ENCODE measurements at regions not wholly inside any gene's neighbourhood (a gene's known extent, or its start where the extent isn't known, plus 50 kb on each side); places are given as distances from the start of the nearest gene placed in this dataset.

- H3K4me1 Mint-ChIP-seq (ENCODE audit: low read depth): no peaks in the 10 kb centered on the region
- no peak overlapping the region for H3K4me3 Mint-ChIP-seq
- H3K27ac Mint-ChIP-seq: no peak overlapping the region
- peaks cover 2 to 5% of the 10 kb centered on the region in 2 donors for H3K9me3 Mint-ChIP-seq
- H3K27me3 Mint-ChIP-seq (ENCODE audit: low read depth): no peaks in the 10 kb centered on the region
- no peak for DNase-seq
- no peak for ATAC-seq (replicated peaks in 1 of 2)
- no peaks in the 10 kb centered on the region for H3K36me3 Mint-ChIP-seq (ENCODE audit: insufficient read depth in 2 of 2)
Measured at GRCh38 chr21:24272521-24272938, 1334.8 kb downstream of the MRPL39 start.

GRCh38 chr21:24265987-24266386, 1341.3 kb downstream of the MRPL39 start:
- H3K9me3 Mint-ChIP-seq: peaks cover 3 to 5% of the 10 kb centered on the region in 2 donors
- H3K27me3 Mint-ChIP-seq (ENCODE audit: low read depth): no peaks in the 10 kb centered on the region
- H3K4me3 Mint-ChIP-seq: no peak overlapping the region
- H3K4me1 Mint-ChIP-seq (ENCODE audit: low read depth): no peaks in the 10 kb centered on the region
- DNase-seq (no peak), ATAC-seq (replicated peaks in 1 of 2) (no peak)
- no peaks in the 10 kb centered on the region for H3K36me3 Mint-ChIP-seq (ENCODE audit: insufficient read depth in 2 of 2)
- H3K27ac Mint-ChIP-seq: no peak overlapping the region

- no peak for DNase-seq
- H3K27ac Mint-ChIP-seq: no peak overlapping the region
- no peaks in the 10 kb centered on the region for H3K4me1 Mint-ChIP-seq (ENCODE audit: low read depth)
- H3K27me3 Mint-ChIP-seq (ENCODE audit: low read depth): no peaks in the 10 kb centered on the region
- H3K9me3 Mint-ChIP-seq: peaks cover 5 to 7% of the 10 kb centered on the region in 2 donors
- H3K4me3 Mint-ChIP-seq: no peak overlapping the region
- H3K36me3 Mint-ChIP-seq (ENCODE audit: insufficient read depth in 2 of 2): no peaks in the 10 kb centered on the region
- no peak for ATAC-seq (replicated peaks in 1 of 2)
Measured at GRCh38 chr21:24260751-24261150, 1346.5 kb downstream of the MRPL39 start.

GRCh38 chr21:24259241-24259640, 1348.0 kb downstream of the MRPL39 start:
- Mint-ChIP-seq H3K27ac (no peak overlapping the region), H3K36me3 (ENCODE audit: insufficient read depth in 2 of 2) (no peaks in the 10 kb centered on the region), H3K4me1 (ENCODE audit: low read depth) (no peaks in the 10 kb centered on the region), H3K4me3 (no peak overlapping the region), H3K9me3 (peaks cover 5 to 8% of the 10 kb centered on the region in 2 donors), H3K27me3 (ENCODE audit: low read depth) (no peaks in the 10 kb centered on the region)
- DNase-seq (no peak), ATAC-seq (replicated peaks in 1 of 2) (no peak)

- peak in 1 of 2 donors; percentile 7 for DNase-seq
- Mint-ChIP-seq H3K9me3 (peaks cover 5 to 8% of the 10 kb centered on the region in 2 donors), H3K36me3 (ENCODE audit: insufficient read depth in 2 of 2) (no peaks in the 10 kb centered on the region), H3K27me3 (ENCODE audit: low read depth) (no peaks in the 10 kb centered on the region), H3K27ac (no peak overlapping the region), H3K4me1 (ENCODE audit: low read depth) (no peaks in the 10 kb centered on the region), H3K4me3 (no peak overlapping the region)
- peak; percentile 44 to 51 for ATAC-seq (replicated peaks in 1 of 2)
Measured at GRCh38 chr21:24255591-24255990, 1351.7 kb downstream of the MRPL39 start.

GRCh38 chr21:24225431-24225830, 1381.8 kb downstream of the MRPL39 start:
- Mint-ChIP-seq H3K27me3 (ENCODE audit: low read depth) (no peaks in the 10 kb centered on the region), H3K4me1 (ENCODE audit: low read depth) (no peaks in the 10 kb centered on the region), H3K4me3 (no peak overlapping the region), H3K27ac (no peak overlapping the region), H3K9me3 (peaks cover 2 to 3% of the 10 kb centered on the region in 2 donors), H3K36me3 (ENCODE audit: insufficient read depth in 2 of 2) (peaks cover 0 to 1% of the 10 kb centered on the region in 2 donors)
- DNase-seq (no peak), ATAC-seq (replicated peaks in 1 of 2) (no peak)

GRCh38 chr21:24224422-24224821, 1382.9 kb downstream of the MRPL39 start:
- Mint-ChIP-seq H3K27me3 (ENCODE audit: low read depth) (no peaks in the 10 kb centered on the region), H3K27ac (no peak overlapping the region), H3K9me3 (peaks cover 2 to 3% of the 10 kb centered on the region in 2 donors), H3K4me1 (ENCODE audit: low read depth) (no peaks in the 10 kb centered on the region), H3K36me3 (ENCODE audit: insufficient read depth in 2 of 2) (peaks cover 0 to 1% of the 10 kb centered on the region in 2 donors), H3K4me3 (no peak overlapping the region)
- no peak for DNase-seq
- ATAC-seq (replicated peaks in 1 of 2): no peak

GRCh38 chr21:24223624-24224023, 1383.7 kb downstream of the MRPL39 start:
- Mint-ChIP-seq H3K27ac (no peak overlapping the region), H3K36me3 (ENCODE audit: insufficient read depth in 2 of 2) (peaks cover 0 to 1% of the 10 kb centered on the region in 2 donors), H3K4me1 (ENCODE audit: low read depth) (no peaks in the 10 kb centered on the region), H3K27me3 (ENCODE audit: low read depth) (no peaks in the 10 kb centered on the region), H3K4me3 (no peak overlapping the region), H3K9me3 (peaks cover 2 to 3% of the 10 kb centered on the region in 2 donors)
- DNase-seq: no peak
- ATAC-seq (replicated peaks in 1 of 2): no peak

GRCh38 chr21:24222676-24223075, 1384.6 kb downstream of the MRPL39 start:
- ATAC-seq (replicated peaks in 1 of 2) (no peak), DNase-seq (no peak)
- Mint-ChIP-seq H3K36me3 (ENCODE audit: insufficient read depth in 2 of 2) (no peaks in the 10 kb centered on the region), H3K4me1 (ENCODE audit: low read depth) (no peaks in the 10 kb centered on the region), H3K27ac (no peak overlapping the region), H3K27me3 (ENCODE audit: low read depth) (no peaks in the 10 kb centered on the region), H3K4me3 (no peak overlapping the region), H3K9me3 (peaks cover 0 to 3% of the 10 kb centered on the region in 2 donors)

- Mint-ChIP-seq H3K4me1 (ENCODE audit: low read depth) (no peaks in the 10 kb centered on the region), H3K36me3 (ENCODE audit: insufficient read depth in 2 of 2) (no peaks in the 10 kb centered on the region)
Measured at GRCh38 chr21:24220446-24220845, 1386.8 kb downstream of the MRPL39 start.

GRCh38 chr21:24217151-24217550, 1390.1 kb downstream of the MRPL39 start:
- H3K9me3 Mint-ChIP-seq: no peaks in the 10 kb centered on the region

More at GRCh38 chr21:24220446-24220845, 1386.8 kb downstream of the MRPL39 start:
- Mint-ChIP-seq H3K4me3 (no peak overlapping the region), H3K27me3 (ENCODE audit: low read depth) (no peaks in the 10 kb centered on the region), H3K9me3 (peaks cover 0 to 1% of the 10 kb centered on the region in 2 donors), H3K27ac (no peak overlapping the region)
- ATAC-seq (replicated peaks in 1 of 2): no peak
- DNase-seq: no peak

GRCh38 chr21:24210130-24210529, 1397.2 kb downstream of the MRPL39 start:
- Mint-ChIP-seq H3K27ac (no peak overlapping the region), H3K9me3 (peaks cover 0 to 4% of the 10 kb centered on the region in 2 donors), H3K4me3 (no peak overlapping the region), H3K27me3 (ENCODE audit: low read depth) (no peaks in the 10 kb centered on the region), H3K4me1 (ENCODE audit: low read depth) (no peaks in the 10 kb centered on the region), H3K36me3 (ENCODE audit: insufficient read depth in 2 of 2) (no peaks in the 10 kb centered on the region)
- DNase-seq (no peak), ATAC-seq (replicated peaks in 1 of 2) (no peak)

More at GRCh38 chr21:24217151-24217550, 1390.1 kb downstream of the MRPL39 start:
- no peak overlapping the region for H3K4me3 Mint-ChIP-seq
- H3K4me1 Mint-ChIP-seq (ENCODE audit: low read depth): no peaks in the 10 kb centered on the region
- ATAC-seq (replicated peaks in 1 of 2): no peak
- H3K27ac Mint-ChIP-seq: no peak overlapping the region
- no peak for DNase-seq
- H3K36me3 Mint-ChIP-seq (ENCODE audit: insufficient read depth in 2 of 2): no peaks in the 10 kb centered on the region
- no peaks in the 10 kb centered on the region for H3K27me3 Mint-ChIP-seq (ENCODE audit: low read depth)

- Mint-ChIP-seq H3K27ac (no peak overlapping the region), H3K4me3 (no peak overlapping the region), H3K9me3 (peaks cover 0 to 4% of the 10 kb centered on the region in 2 donors), H3K4me1 (ENCODE audit: low read depth) (no peaks in the 10 kb centered on the region), H3K27me3 (ENCODE audit: low read depth) (no peaks in the 10 kb centered on the region), H3K36me3 (ENCODE audit: insufficient read depth in 2 of 2) (no peaks in the 10 kb centered on the region)
- ATAC-seq (replicated peaks in 1 of 2) (no peak), DNase-seq (no peak)
Measured at GRCh38 chr21:24208562-24209260, 1398.6 kb downstream of the MRPL39 start.

- DNase-seq (no peak), ATAC-seq (replicated peaks in 1 of 2) (no peak)
- H3K9me3 Mint-ChIP-seq: peaks cover 0 to 4% of the 10 kb centered on the region in 2 donors
- H3K27me3 Mint-ChIP-seq (ENCODE audit: low read depth): no peaks in the 10 kb centered on the region
- H3K4me1 Mint-ChIP-seq (ENCODE audit: low read depth): no peaks in the 10 kb centered on the region
- no peaks in the 10 kb centered on the region for H3K36me3 Mint-ChIP-seq (ENCODE audit: insufficient read depth in 2 of 2)
- H3K27ac Mint-ChIP-seq: no peak overlapping the region
- H3K4me3 Mint-ChIP-seq: no peak overlapping the region
Measured at GRCh38 chr21:24205319-24205718, 1402.0 kb downstream of the MRPL39 start.

All from activated T-cell treated with anti-CD3 and anti-CD28 coated beads, Interleukin-2, amount 50 U/mL, for 72 hours (primary cell).